UCSD-AML1 (cell line): ENCODE measurements at regions not wholly inside any gene's neighbourhood (a gene's known extent, or its start where the extent isn't known, plus 50 kb on each side); places are given as distances from the start of the nearest gene placed in this dataset.

ENCODE experiments used
- DNase-seq: peaks from one replicate; lab custom pipeline; 2025; ENCODE audit not compliant: unreplicated experiment; lab: John Stamatoyannopoulos, UW

DNA sequence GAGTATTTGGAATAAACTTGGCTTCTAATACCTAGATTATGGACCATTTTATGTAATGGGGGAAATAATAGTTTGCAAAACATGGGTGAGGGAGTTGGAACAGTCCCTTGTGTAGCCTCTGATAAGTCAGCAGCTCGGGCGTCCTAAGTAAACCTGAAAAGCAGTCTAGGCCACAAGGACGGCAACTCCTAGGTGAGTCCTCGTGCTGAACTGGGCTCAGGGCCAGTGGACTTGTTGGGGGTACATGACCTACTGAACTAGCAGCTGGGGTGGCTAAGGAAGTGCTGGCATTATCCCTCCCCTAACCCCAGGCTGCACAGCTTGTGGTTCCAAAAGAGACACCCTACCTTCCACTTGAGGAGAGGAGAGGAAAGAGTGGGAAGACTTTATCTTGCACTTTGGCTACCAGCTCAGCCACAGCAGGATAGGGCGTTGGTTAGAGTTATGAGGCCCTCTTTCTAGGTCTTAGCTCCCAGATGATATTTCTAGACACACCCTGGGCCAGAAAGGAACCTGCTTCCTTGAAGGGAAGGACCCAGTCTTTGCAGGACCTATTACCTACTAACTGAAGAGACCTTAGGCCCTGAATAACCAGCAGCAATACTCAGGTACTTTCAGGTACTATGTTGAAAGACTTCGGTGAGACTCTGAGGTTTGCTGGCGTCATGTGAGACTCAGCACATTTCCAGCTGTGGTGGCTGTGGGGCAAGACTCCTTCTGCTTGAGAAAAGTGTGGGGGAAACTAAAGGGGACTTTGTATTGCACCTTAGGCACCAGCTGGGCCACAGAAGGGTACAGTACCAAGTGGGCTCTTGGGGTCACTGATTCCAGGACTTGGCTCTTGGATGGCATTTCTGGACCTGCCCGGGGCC is 71.0 kb downstream of the AQP4 start:
- no peak for DNase-seq

DNA sequence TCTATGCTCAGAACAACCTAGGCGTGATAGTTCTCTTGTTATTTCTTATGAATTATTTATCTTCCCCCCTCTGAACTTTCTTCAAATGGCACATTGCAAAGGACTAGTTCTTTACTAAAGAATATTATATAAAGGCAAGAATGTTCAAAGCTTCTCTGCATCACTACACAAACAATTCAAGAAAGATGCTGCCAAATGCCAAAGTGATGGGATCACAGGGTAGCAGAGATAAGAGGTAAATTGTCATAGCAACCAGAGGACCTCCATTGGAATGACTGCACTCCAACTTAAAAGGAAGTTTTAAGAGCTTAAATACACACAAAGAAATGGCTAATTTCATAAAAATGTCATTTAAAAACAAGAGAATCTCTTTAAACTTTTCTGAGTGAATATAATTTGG is 72.8 kb downstream of the AQP4 start:
- DNase-seq = no peak

DNA sequence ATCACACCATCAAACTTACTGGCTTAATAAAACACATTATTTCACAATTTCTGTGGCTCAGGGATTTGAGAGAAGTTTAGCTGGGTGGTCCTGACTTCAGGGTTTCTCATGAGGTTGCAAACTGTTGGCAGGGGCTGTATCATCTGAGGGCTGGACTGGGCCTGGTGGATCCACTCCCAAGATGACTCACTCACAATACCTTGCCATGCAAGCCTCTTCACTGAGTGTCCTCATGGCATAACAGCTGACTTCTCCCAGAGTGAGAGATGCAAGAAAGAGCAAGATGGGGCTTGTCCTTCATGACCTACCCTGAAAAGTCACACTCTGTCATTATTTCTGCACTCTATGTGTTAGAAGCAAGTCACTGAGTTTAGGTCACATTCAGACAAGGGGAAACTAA is 73.8 kb downstream of the AQP4 start:
- DNase-seq = no peak

DNA sequence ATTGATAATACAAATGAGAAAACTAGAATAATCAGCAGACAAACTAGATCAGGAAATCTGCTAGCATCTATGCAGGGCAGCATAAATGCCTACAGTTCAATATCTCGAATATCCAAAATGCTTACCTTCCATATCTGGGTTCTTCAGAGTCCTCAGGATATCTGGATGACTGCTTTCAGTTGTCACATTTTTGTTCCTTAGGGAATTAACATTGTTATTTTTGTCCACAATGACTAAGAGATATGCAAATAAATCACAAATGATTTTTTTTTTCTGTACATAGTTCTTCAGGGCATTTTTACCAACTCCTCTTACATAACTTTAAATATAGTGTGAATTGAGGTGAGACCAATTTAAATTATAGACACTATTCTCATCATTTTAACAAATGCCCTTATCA is 80.9 kb downstream of the AQP4 start:
- no peak for DNase-seq

DNA sequence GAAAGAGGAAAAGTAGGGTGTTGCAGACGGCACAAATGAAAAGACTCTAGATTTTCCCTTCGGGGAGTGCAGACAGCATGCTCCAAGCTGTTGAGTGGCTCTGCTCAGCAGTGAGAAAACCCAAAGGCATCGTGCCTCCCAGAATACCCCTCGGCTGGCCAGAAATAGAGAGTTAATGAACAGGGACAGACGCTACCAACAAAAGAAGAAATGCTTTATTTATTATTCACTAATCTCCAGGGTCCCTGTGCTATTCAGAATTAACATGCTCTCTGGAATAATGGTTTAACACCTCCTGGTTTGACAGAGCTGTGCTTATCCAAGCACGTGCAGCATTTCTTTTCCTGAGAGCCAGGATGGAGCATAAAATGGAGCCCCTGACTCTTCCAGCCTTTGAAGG is 82.3 kb downstream of the AQP4 start:
- DNase-seq = no peak

DNA sequence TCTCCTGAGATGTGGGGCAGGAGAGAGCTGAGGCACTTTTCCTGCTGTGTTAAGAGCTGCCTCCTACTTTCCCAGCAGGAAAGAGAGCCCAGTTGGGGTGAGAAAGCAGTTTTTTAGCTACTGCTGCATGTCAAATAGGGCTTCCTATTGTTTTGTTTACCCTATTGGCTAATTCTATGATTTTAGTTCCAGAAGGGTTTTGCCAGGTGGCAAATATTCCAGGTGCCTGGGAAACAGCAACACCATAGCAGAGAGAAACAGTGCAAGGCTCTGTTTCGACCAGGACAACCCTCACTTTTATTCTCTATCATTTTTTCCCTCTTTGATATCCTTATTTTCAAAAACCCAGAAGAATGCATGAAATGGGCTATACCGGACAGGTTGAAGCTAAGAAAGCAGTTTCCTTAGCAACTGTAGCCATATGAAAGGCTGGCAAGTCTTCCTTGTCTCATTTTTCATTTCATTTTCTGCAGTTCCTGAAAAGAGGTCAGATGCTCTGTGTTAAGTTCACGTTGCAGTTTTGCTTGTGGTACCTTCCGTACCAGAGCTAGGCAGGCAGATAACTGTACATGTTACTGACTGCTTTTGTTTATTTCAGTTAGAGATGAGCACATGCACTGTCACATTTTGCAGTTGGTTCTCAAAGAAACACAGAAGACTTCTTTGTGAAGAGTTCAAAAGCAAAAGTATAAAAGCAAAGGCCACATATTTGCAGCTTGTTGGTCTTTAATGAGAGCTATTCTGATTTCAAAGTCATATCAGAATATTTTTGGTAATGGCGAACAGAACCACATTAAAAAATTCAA is 84.8 kb downstream of the AQP4 start:
- no peak for DNase-seq

DNA sequence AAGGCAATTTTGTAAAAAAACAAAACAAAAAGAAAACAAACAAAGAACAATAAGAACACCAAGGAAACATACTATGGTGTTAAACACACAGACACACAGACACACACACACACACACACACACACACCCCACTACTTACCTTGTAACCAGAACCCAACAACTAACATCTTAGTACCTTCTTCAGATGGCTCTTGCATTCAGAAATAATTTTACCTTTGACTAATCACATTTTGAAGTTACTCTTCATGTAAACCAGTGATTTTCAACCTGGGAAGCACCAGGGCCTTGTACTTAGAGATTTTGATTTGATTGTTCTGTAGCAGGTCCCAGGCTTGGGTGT is 87.5 kb downstream of the AQP4 start:
- no peak for DNase-seq

DNA sequence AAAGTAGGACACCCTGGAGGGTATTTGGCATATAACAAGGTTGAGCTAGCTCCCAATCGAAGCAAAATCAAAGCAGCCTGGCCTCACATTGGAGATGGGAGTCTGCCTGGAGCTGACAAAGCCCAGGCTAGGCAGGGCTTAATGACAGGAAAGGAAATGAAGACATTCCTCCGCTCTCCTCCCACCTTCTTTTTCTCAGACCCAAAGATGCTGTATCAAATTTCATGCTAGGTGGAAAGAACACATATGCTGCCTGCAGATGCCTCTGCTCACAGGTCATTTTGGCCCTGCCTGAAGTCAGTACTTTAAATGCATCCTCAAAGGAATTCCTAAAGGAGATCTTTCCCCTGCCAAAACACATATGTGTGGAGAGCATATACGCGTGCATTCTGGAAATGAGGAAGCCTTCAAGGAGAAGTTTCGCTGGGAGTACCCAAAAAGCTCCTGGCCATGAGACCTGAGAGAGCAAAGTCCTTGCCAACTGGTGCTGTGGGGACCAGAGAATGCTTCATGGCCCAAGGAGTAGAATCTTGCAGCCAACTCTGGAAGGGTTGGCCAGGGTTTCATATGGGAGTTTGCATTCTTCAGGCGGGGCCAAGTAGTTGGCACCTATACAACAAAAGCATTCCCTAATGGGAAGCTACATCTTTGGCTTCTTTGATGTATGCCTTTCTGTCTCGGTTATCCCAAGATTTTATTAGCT is 88.0 kb downstream of the AQP4 start:
- DNase-seq = no peak

DNA sequence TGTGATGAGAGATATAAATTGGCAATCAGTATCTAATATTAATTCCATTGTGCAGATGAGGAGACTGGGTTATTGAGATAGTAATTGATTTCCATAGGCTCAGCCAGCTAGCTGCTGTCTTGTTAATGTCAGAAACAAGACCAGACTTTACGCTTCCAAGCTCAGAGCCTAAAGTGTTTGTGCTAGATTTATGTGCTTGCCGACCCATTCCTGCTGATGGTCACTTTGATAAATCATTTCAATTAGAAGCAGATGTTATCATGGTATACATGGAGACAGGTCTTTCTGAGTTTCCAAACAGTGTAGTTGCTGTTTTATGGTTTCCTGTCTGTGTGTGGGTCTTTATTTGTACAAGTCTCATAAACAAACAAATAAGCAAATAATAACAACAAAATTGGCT is 92.8 kb downstream of the AQP4 start:
- no peak for DNase-seq

DNA sequence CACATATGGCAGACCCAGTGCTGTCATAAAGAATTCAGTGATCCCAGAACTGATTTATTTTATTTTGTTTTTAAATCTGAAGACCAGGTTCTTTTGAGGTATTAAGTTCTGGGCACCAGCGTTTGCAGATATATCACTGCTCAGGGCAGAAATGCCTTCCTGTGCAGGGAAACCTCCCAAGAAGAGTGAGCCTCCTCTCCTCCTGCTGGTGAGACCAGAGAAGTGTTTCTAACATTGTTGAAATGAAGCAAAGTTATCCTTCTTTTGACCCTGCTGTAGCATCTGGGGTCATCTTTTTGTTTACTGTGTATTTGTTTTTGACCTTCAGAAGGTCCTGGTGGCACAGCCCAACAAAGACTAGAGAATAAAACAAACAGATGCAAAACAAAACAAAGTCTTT is 94.0 kb downstream of the AQP4 start:
- DNase-seq = no peak

DNA sequence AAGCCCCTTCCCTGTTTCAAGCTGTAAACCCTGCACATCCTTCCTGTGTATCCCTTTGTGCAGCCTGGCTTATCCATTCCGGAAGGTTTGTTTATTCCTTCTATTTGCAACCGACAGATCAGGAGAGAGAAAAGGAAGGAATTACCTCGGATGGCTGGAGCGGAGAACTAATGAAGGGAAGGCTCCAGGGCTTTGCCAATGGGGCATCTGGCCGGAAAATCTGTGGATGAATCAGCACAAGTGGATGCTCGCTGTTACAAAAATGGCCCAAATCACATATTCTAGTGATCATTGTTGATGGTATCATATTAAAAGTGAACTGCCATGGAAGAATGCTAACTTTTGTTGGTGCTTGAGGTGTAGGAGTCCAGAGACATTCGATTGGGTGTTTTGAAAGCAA is 97.1 kb downstream of the AQP4 start:
- no peak for DNase-seq

DNA sequence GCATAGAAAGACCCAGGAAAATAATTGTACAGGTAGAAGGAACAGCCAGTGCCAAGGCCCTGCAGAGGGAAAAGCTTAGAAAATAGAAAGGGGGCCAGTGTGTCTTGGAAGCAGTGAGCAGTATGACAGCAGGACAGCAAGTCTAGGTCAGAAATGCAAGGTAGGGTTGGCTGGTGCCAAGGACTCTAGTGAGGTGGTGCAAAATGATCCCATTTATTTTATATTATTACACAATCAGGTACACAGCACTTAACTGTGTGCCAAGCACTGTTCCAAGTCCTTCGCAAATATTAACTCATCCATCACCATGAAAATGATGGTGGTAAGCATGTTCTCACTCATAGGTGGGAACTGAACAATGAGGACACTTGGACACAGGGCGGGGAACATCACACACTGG is 100.0 kb downstream of the AQP4 start:
- no peak for DNase-seq

DNA sequence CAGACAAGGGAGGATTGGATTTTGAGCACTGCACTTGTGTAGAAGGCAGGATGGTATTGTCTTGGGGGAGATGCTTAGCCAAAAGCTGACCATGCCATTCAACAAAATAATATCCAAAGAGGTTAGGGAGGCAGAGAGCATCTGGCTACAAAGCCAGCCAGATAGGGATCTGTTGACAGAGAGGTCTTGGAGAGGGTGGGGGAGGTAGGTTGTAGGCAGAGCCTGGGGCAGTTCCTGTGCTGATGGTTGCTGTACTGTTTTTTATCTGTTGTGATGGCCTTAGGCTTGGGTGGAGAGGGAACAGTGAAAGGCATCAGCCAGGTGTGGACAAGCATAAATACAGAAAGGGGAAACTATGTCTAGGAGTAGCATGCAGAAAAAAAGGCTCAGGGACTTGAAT is 100.9 kb downstream of the AQP4 start:
- no peak for DNase-seq

DNA sequence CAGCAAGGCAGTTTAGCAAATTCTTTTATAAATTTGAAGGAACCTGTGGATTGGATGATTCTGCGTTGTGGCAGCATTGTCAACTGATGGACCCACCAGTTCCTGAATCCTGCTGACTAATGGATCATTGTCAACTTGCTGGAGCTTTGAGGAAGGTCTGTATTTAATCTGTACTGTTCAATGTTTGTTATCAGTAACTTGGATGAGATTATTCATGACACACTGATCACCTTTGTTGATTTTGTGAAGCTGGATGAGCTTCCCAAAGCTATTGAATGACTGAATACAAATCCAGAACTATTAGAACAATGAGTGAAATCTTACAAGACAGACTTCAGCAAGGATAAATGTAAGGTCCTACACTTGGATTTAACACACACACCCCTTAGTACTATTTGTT is 101.3 kb downstream of the AQP4 start:
- DNase-seq = no peak

DNA sequence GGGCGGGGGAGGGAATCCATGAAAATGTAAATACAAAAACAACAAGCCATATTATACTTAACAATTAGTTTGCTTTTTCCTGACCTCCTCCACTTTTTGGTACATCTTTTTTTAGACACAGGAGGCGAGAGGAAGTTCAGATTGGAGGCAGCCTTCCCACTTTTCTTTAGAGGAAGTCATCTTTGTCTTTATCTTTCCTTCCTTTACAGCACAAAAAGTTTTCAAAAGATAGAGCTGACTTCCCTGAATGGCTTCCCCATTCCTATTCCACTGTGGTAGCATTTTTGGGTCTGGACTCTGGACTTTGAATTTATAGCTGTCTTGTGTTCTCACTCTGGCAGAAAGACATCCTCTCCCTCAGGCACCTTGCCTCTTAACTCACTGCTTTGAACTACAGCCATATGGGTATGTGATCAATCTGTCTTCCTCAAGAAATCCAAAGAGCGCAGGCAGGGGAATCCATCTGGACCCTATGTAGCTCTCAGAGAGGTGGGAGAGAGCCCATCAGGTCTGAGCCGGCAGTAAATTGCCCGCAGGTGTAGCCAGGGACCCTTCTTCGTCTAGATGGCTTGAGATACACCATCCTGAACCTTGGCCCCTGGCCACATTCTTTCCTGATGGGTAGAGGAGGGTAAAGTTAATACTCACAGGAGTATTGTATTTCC is 101.9 kb downstream of the AQP4 start:
- DNase-seq = no peak

DNA sequence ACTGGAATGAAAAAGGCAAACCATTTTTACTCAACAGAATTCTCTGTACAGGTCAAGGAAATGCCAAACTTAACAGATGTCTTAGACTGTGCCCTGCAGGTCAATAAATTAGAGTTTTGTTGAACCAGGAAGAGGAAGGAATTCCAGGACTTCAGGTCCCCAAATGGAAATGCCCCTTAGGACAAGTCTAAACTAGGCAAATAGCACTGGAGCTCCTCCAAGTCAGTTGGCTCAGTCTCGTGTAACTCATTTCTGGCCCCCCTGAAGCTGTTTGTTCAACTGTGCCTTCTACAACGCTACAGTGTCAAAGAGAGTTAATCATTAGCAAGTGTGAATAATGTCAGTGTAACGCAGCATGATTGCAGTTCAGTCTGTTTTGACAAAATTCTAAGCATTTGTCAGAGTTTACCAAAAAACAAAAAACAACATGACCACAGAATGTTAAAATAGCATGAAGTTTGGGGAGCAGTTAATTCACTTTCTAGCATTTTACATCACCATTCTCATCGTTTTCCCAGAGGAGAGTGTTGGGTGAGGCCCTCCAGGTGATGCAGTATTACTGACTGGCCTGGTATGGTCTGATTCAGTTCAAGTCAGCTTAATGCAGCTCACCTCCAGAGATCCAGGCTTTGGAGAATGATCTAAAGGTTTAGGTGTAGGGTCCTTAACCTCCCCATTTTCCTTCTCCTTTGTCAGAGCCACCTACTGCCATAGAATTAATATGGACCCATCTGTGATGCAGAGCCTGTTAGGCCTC is 108.1 kb downstream of the AQP4 start:
- DNase-seq = no peak

DNA sequence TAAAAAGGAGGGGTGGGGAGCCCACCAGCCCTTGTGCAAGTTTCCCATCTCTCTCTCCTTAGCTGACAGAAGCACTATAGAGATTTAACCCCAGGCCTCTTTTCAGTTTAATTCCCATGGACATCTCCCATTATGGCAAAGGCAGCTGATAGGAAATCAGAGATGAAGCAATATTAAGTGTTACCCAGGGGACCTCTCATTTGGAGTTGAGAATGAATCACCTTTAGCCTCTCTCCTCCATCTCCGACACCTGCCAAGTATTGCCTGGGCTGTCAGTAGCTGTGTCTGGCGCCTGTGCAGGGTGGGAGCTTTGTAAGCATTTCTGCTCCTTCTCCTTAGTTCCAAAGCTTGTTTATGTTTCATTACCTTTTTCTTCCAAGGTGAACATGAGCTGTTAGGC is 109.0 kb downstream of the AQP4 start:
- no peak for DNase-seq

DNA sequence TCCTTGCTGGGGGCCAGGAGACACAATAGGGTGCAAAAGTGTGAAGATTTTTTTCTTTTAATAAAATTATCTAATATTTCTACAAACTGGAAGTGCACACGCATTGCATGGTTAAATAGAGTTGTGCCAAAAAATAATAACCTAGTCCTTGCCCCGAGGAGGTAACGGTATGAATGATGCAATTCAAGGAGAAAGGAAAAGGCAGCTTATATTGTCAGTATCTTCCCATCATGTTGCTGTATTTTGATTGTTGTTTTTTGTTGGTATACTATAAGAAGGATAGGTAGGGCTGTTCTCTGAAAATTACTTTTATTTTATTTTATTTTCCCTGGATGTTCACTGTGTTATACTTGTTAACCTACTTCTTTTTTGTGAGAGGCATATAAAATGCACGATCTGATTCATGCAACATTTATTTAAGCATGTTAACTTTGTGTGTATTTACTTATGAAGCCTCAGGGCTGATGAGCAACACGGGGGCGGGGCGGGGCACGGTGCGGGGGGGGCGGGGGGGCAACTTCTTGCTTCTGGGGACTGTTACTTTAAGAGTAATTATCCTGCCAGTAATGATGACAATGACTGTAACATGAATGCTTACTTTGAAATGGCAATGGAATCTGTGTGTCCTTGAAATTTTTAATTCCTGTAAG is 118.6 kb downstream of the AQP4 start:
- no peak for DNase-seq

DNA sequence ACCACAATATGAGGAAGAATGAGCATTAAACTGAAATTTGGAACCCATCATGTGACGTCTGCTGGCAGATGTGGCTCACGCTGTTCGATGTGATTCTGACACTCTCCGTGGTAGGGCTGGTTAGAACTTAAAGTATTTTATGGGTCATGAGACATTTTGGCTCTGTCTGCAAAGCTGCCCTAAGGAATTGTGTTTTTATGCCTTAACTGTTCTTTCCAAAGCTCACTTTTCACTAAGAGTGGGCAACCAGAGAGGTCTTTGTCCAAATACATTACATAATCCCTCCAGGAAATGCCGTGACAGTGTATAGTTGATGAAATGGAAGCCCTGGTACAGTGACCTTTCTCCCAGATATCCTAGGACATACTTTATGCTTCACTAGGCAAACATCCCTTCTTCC is 119.1 kb downstream of the AQP4 start:
- DNase-seq = no peak
